Loucy (cell line): ENCODE measurements at regions not wholly inside any gene's neighbourhood (a gene's known extent, or its start where the extent isn't known, plus 50 kb on each side); places are given as distances from the start of the nearest gene placed in this dataset.

ENCODE experiments used
- H2AFZ ChIP-seq: fragments of 200-600 bp; sonication (generic); 2 replicates; pipeline ENCODE4 v1.6.0; 2016; ENCODE audit warnings: antibody characterized with exemption, mild to moderate bottlenecking, low read length, moderate library complexity
- H3F3A ChIP-seq: fragments of 200-600 bp; 2 replicates; pipeline ENCODE4 v1.6.0; 2016; ENCODE audit warnings: antibody characterized with exemption, low read depth, mild to moderate bottlenecking
- H3K27me3 ChIP-seq: fragments of 200-600 bp; sonication (generic); 2 replicates; pipeline ENCODE4 v1.6.1; 2014; ENCODE audit warnings: low read length, mild to moderate bottlenecking; ENCODE audit not compliant: insufficient read depth, poor library complexity, severe bottlenecking
- H3K36me3 ChIP-seq: fragments of 200-600 bp; sonication (generic); 2 replicates; pipeline ENCODE4 v1.6.1; 2016; ENCODE audit warnings: low read length; ENCODE audit not compliant: insufficient read depth
- H3K4me1 ChIP-seq: fragments of 200-600 bp; sonication (generic); 2 replicates; pipeline ENCODE4 v1.5.1; 2014; ENCODE audit warnings: low read length, mild to moderate bottlenecking; ENCODE audit not compliant: insufficient read depth, poor library complexity, severe bottlenecking
- H3K4me2 ChIP-seq: fragments of 200-600 bp; sonication (generic); 2 replicates; pipeline ENCODE4 v1.6.0; 2014; ENCODE audit warnings: antibody characterized with exemption, low read length, low read depth, mild to moderate bottlenecking; ENCODE audit not compliant: poor library complexity, severe bottlenecking
- H3K4me3 ChIP-seq: fragments of 200-600 bp; sonication (generic); 2 replicates; pipeline ENCODE4 v1.5.1; 2014; ENCODE audit warnings: low read length, mild to moderate bottlenecking, mixed read lengths; ENCODE audit not compliant: poor library complexity, severe bottlenecking
- H3K79me2 ChIP-seq: fragments of 200-600 bp; sonication (generic); 2 replicates; pipeline ENCODE4 v1.6.1; 2014; ENCODE audit warnings: low read length; ENCODE audit not compliant: insufficient read depth
- H3K9ac ChIP-seq: fragments of 200-600 bp; sonication (generic); 2 replicates; pipeline ENCODE4 v1.6.0; 2014; ENCODE audit warnings: mild to moderate bottlenecking, low read depth, low read length, moderate library complexity; ENCODE audit not compliant: poor library complexity, severe bottlenecking
- H3K9me2 ChIP-seq: fragments of 200-600 bp; sonication (generic); replicated peaks from 2 replicates; pipeline ENCODE4 v1.6.1; 2016; ENCODE audit warnings: low read depth, low read length, mixed read lengths
- H3K9me3 ChIP-seq: fragments of 200-600 bp; sonication (generic); 2 replicates; pipeline ENCODE4 v1.6.1; 2014; ENCODE audit warnings: mild to moderate bottlenecking, antibody characterized with exemption, low read length, low read depth; ENCODE audit not compliant: insufficient read depth
- H4K20me1 ChIP-seq: fragments of 200-600 bp; sonication (generic); 2 replicates; pipeline ENCODE4 v1.6.0; 2014; ENCODE audit warnings: antibody characterized with exemption, low read length, mild to moderate bottlenecking; ENCODE audit not compliant: insufficient read depth, poor library complexity, severe bottlenecking
- CTCF ChIP-seq: fragments of 200-600 bp; sonication (generic); conservative IDR thresholded peaks from 2 replicates; pipeline ENCODE4 v1.5.1; 2014; ENCODE audit warnings: mild to moderate bottlenecking, antibody characterized with exemption, low read length
- EZH2phosphoT487 ChIP-seq: fragments of 200-600 bp; IDR thresholded peaks from 2 replicates; pipeline ENCODE4 v1.6.1; 2018; ENCODE audit warnings: antibody characterized with exemption, mild to moderate bottlenecking, moderate library complexity, borderline replicate concordance

- no peaks in the 10 kb centered on the region for H4K20me1 ChIP-seq
- H3K4me2 ChIP-seq, result no peak overlapping the region
- H2AFZ ChIP-seq, result no peak overlapping the region
- no peaks in the 10 kb centered on the region for H3K4me1 ChIP-seq
- no peaks in the 10 kb centered on the region for H3K79me2 ChIP-seq
- H3K27me3 ChIP-seq, result no peaks in the 10 kb centered on the region
- no peak overlapping the region for H3K9ac ChIP-seq
- H3K9me3 ChIP-seq, result no peaks in the 10 kb centered on the region
- no peaks in the 10 kb centered on the region for H3K9me2 ChIP-seq
- TF ChIP-seq EZH2phosphoT487 (no peak), CTCF (no peak)
- no peak overlapping the region for H3K4me3 ChIP-seq
- H3F3A ChIP-seq, result no peaks in the 10 kb centered on the region
- no peaks in the 10 kb centered on the region for H3K36me3 ChIP-seq
Observed at GRCh38 chr22:26983311-26983710, 325.9 kb downstream of the MIAT start.

- Histone ChIP-seq H3F3A (no peaks in the 10 kb centered on the region), H3K79me2 (no peaks in the 10 kb centered on the region), H3K36me3 (no peaks in the 10 kb centered on the region), H3K4me2 (no peak overlapping the region), H4K20me1 (no peaks in the 10 kb centered on the region), H3K27me3 (no peaks in the 10 kb centered on the region), H3K4me3 (no peak overlapping the region), H2AFZ (no peak overlapping the region), H3K9me2 (no peaks in the 10 kb centered on the region), H3K9me3 (no peaks in the 10 kb centered on the region), H3K9ac (no peak overlapping the region), H3K4me1 (no peaks in the 10 kb centered on the region)
- TF ChIP-seq EZH2phosphoT487 (no peak), CTCF (no peak)
Observed at GRCh38 chr22:26985206-26985605, 327.8 kb downstream of the MIAT start.

GRCh38 chr22:26985931-26986782 lies 328.8 kb downstream of the MIAT start:
- Histone ChIP-seq H3F3A (no peaks in the 10 kb centered on the region), H3K36me3 (no peaks in the 10 kb centered on the region), H3K27me3 (no peaks in the 10 kb centered on the region), H4K20me1 (no peaks in the 10 kb centered on the region), H3K4me2 (no peak overlapping the region), H3K9ac (no peak overlapping the region), H3K4me3 (no peak overlapping the region), H3K79me2 (no peaks in the 10 kb centered on the region), H3K9me2 (no peaks in the 10 kb centered on the region), H2AFZ (no peak overlapping the region), H3K4me1 (no peaks in the 10 kb centered on the region), H3K9me3 (no peaks in the 10 kb centered on the region)
- TF ChIP-seq EZH2phosphoT487 (no peak), CTCF (no peak)
